ENCODE measurements at regions not wholly inside any gene's neighbourhood (a gene's known extent, or its start where the extent isn't known, plus 50 kb on each side); places are given as distances from the start of the nearest gene placed in this dataset.

- no peak for DNase-seq
These were observed 202.4 kb downstream of the URB2 start for GRCh38 chr1:229828461-229828860.

DNA sequence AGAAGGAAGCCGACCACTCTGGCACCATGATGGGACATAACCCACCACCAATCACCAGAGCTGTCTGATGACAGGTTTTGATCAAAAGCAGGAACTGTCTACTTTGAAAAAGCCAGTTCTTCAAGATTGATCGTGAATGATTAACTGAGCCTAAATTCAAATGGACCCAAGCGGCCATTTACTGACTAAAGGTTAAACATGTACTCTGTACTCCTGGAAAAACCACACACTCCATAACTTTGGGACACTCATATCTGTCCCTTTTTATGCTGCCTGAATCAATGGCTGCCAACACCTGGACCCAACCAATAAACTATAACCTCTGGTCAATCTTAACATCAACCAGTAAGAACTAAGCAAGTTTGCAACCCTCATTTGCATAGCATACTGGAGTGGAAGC is 206.6 kb downstream of the URB2 start:
- no peak for DNase-seq

DNA sequence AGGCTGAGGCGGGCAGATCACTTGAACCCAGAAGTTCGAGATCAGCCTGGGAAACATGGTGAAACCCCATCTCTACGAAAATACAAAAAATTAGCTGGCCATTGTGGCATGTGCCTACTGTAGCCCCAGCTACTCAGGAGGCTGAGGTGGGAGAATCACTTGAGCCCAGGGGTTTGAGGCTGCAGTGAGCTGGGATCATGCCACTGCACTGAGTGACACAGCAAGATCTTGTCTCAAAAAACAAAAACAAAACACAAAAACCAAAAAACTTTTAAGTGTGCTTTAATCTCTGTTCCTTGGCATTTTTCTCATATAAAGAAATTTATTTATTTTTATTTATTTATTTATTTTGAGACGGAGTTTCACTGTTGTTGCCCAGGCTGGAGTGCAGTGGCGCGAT is 208.2 kb downstream of the URB2 start:
- no peak for DNase-seq

GRCh38 chr1:229835226-229835625 is 209.2 kb downstream of the URB2 start:
- DNase-seq = no peak

DNA sequence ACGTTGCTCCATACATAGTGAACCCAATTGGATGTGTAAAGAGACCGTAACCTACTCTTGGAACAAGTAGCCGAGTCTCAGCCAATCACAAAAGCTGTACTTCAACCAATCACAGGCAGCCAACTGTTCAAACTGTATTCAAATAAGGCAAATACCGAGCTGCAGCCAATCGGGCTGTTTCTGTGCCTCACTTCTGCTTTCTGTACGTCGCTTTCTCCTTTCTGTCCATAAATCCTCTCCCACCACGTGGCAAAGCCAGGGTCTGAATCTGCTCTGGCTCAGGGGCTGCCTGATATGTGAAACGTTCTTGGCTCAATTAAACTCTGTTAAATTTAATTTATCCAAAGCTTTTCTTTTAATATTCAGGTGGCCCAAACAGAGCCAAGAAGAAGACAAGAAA is 210.3 kb downstream of the URB2 start:
- no peak for DNase-seq

- DNase-seq = no peak
These were observed 212.2 kb downstream of the URB2 start for GRCh38 chr1:229838204-229838603.

DNA sequence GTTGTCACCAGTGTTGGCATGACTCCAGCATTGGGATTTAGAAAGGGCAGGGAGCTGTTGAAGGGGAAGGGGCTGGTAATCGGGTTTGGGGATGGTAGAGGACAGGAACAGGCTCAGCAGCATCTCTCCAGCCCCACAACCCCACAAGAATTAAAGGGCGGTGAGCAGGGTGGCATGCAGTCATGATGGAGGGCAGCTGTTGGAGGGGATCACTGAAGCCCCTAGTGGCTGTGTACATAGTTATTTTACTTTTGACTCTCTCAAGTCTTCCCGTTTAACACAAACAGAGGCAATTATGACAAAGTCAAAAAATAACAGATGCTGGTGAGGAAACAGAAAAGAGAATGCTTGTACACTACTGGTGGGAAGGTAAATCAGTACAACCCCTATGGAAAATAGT is 213.8 kb downstream of the URB2 start:
- no peak for DNase-seq

DNA sequence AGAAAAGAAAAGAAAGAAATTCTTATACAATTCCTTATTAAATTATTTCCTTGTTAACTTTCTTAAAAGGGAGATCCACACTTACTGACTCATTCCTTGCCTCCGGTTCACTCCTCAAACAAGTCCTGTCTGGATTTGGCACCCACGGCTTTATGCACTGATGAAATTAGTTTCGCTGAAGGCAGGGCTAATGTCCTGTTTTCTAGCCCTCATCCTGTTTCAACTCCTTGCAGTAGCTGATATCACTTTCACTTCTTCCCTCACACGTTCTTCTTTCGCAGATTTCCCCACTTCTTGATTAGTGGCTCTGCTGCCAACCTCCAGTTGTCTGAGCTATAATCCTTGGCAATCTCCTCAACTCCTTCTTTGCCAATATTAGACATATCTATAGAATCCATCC is 215.2 kb downstream of the URB2 start:
- peak; percentile 35 for DNase-seq

DNA sequence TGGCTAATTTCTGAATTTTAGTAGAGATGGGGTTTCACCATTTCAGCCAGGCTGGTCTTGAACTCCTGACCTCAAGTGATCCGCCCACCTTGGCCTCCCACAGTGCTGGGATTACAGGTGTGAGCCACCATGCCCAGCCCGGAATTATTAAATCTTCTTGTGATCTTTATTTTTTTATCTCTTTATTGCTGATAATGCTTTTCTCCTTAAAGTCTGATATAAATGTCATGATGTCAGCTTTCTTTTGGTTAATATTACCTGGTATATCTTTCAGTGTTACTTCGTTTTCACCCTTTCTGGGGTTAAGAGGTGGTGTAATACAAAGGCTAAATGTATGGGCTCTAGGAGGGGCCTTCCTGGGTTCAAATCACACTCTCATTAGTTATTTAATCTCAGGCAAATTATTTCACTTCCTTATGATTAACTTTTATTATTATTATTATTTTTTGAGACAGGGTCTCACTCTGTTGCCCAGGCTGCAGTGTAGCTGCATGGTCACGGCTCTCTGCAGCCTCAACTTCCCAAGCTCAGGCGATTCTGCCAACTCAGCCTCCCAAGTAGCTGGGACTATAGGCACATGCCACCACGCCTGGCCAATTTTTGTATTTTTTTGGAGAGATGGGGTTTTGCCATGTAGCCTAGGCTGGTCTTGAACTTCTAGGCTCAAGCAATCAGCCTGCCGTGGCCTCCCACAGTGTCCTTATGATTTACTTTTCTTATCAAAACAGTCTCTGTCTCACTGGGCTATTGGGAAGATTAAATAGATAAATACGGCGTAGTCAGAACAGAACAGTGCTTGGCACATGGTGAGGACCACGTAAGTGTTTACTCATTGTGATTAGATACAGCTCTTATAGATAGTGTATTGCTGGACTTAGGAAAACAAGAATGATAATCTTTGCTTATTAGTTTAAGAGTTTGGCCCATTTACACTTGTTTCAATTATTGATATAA is 216.5 kb downstream of the URB2 start:
- DNase-seq = no peak

DNA sequence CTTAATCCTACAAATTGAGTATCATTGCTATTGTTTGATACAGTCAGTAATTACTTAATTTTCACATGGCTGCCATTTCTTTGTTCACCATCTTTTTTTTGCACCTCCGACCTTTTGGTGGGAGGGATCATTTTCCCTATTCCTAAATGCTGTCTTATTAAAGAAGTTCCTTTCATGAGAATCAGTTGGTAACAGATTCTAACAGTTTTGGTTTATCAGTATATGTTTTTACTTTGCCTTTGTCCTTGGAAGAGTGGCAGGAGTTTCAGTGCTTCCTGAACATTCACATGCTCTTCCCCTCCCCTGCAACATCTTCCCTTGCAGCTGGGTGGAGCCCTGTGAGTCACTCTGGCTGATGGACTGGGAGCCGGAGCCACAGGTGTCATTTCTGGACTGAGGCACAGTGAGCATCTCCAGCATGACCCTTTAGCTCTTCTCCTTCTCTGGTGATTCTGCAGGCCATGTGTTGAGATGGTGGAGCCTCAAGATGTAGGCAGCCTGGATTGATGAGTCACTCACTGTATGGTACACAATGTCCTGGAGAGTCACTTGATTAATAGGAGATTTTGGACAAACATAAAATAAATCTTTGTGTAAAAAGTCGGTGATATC is 217.7 kb downstream of the URB2 start:
- DNase-seq = peak; percentile 63

DNA sequence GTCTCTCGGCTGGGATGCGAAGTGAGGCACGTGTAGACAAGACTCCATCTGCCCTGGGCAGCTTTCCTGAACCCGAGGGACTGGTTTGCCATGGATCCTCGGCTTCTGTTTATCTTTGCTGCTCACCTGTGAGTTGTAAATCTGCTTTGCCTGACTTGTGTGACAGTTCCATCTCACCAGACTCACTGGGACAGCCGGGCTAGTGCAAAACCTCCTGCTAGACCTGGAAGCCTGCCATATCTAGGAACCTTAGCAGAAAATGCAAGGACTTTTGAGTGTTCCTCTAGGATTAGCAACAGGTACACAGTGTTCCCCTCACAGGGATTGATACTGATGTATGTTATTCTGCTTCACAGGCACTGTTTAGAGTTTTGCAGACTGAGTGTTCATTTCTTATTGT is 218.6 kb downstream of the URB2 start:
- no peak for DNase-seq

- DNase-seq = no peak
These were observed 219.5 kb downstream of the URB2 start for GRCh38 chr1:229845410-229846138.

DNA sequence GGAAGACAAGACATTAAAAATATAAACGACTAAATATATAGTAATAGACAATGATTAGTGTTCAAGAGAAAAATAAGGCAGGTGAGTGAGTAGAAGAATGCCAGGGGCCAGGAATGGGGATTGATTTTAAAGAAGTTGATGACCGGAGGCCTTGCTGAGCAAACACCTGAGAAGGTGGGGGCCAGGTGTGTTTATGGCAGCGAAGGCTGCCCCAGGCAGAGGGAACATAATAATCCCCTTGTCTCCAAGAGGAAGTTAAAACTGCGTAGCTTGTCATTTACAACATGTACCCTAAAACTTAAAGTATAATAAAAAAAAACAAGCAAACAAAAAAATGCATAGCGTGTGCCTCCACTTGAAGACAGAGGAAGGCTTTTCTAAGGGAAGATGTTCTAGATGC is 220.3 kb downstream of the URB2 start:
- no peak for DNase-seq

DNA sequence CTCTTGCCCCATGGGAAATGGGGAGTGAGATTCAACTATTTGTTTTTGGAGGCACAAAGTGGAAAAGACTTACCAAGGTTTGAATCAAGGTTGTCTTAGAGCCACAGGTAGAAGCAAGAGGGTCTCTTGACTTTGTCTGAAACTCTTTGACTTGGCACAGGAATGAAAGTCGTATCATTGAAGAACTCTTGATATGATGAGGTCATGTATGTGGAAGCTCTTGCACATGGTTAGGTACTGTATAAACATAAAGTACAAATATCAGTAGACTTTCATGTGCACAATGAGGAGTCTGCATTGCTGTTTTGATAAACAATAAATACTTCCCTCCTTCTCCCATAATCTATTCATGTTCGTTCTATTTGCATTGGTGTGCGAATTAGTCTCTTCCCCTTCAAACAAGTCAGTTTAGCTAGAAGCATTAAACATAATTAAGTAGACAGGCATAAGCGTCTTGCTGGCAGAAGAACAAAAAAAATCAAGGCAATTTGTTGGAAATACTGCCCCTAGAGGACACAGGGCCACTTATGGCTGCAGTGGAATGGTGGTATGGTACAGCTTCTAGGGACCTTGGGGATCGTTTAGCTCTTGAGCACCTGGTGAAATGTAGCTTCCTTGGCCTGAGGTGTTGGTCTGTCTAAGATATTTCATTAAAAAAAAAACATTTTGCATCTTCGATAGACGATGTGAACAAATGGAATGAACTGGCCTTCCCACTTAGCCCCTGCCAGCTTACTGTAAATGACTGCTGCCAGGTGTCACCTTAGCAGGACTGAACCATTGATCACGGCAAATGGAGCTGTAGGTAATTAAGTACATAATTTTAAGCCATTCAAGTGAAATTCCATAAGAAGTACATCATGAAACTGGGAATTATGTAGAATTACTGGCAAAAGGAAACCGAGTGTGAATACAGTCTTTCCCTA is 218.0 kb upstream of the GALNT2 start:
- peak; percentile 70 for DNase-seq

DNA sequence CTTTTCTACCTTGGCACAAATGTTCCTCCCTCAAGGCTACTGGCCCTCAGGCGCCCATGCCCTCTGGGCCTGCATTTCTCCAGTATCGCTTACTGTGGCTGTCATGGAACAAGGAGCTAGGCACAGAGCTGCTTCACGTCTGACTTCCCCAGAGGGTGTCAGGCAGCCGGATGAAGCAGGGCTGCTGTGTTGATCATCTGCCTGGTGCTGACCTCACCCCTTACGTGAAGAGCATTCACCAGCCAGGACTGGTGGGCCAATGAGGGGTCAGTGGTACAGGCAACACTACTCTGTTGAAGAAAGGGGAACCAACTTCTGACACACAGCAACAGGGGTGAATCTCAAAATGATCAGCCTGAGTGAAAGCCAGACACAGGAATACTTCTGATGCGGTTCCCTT is 215.5 kb upstream of the GALNT2 start:
- DNase-seq = no peak

GRCh38 chr1:229853751-229854150 is 213.3 kb upstream of the GALNT2 start:
- no peak for DNase-seq

DNA sequence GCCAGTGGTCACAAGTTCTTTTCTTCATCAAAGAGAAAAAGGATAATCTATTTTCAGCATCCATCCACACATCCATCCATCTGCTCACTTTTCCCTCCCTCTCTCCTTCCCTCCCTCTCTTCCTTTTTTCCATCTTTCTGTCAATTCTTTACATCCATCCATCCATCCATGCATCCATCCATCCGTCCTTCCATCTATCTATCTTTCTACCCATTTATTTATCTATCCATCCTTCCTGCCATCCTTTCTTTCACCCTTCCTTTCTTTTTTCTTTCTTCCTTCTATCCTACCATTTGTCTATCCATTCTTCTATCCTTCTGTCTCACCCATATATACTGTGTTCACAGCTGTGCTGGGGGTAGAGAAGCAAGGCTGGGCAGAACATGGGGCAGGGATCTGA is 212.4 kb upstream of the GALNT2 start:
- DNase-seq = no peak

GRCh38 chr1:229856009-229856650 is 210.9 kb upstream of the GALNT2 start:
- DNase-seq = peak; percentile 94

DNA sequence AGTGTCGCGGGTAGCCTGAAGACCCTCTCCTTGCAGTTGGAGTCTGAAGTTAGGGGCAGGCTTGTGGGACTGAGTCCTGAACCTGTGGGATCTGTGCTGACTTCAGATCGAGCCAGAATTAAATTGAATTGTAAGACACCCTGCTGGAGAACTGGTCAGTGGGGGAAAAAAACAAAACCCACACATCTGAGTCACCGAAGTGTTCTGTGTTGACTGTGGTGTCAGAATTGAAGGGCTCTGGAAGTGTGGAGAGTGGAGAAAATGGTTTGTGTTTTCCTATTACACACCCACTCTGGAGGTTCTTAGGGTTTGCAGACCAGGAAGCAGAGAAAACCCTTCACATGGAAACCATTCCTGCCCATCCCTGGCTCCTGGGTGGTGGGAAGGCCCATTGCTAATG is 209.5 kb upstream of the GALNT2 start:
- DNase-seq = no peak

DNA sequence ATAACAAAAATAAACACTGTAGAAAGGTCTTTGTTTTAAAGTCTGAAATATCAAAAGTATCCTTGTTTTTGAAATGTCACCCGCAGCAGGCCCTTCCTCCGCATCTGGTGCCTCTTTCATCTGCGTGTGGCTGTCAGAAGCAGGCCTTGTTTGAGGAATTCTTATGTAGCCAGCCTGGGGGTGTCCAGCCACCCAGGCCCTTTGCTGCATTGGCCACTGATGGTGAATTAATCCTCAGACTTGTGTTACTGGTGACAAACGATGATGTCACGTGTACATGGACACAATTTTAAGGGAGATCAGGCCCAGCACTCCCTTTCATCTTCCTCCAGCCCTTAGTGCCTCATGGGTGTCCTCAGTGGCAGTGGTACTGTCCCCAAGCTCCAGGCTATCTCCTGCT is 208.0 kb upstream of the GALNT2 start:
- no peak for DNase-seq

- DNase-seq = no peak
These were observed 206.1 kb upstream of the GALNT2 start for GRCh38 chr1:229860926-229861325.
